Uterus (tissue), 3 donors: ENCODE measurements at regions not wholly inside any gene's neighbourhood (a gene's known extent, or its start where the extent isn't known, plus 50 kb on each side); places are given as distances from the start of the nearest gene placed in this dataset.

Experiments used
- DNase-seq, 2 donors: peaks; one replicate each; pipeline ENCODE4 v3.0.0-alpha.2; 2019 to 2020
- H3K27ac ChIP-seq, 2 donors: fragments of 200-600 bp; sonication (generic); 1 replicate in 1 of 2; 2 replicates in 1 of 2; pipeline ENCODE4 v1.5.1; 2016 to 2018
- H3K27me3 ChIP-seq, 2 donors: fragments of 200-600 bp; sonication (generic); one replicate each; pipeline ENCODE4 v1.5.1; 2018 to 2019; ENCODE audit warnings: control low read depth in 1 of 2
- H3K36me3 ChIP-seq, 2 donors: fragments of 200-600 bp; sonication (generic); one replicate each; pipeline ENCODE4 v1.5.1; 2019; ENCODE audit warnings: control low read depth in 1 of 2
- H3K4me1 ChIP-seq, 2 donors: fragments of 200-600 bp; sonication (generic); one replicate each; pipeline ENCODE4 v1.5.1; 2018 to 2019; ENCODE audit warnings: control low read depth in 1 of 2
- H3K4me3 ChIP-seq, 2 donors: fragments of 200-600 bp; sonication (generic); 1 replicate in 1 of 2; 2 replicates in 1 of 2; pipeline ENCODE4 v1.5.1; 2018 to 2019; ENCODE audit warnings: mild to moderate bottlenecking in 1 of 2
- H3K9me3 ChIP-seq, 2 donors: fragments of 200-600 bp; sonication (generic); one replicate each; pipeline ENCODE4 v1.5.1; 2019; ENCODE audit warnings: control low read depth in 1 of 2
- CTCF ChIP-seq, 4 experiments: fragments of 200-600 bp in 2 of 4; fragments of 450-650 bp in 2 of 4; sonication (generic) in 2 of 4; IDR thresholded peaks; one replicate each; pipeline ENCODE4 v1.5.1; 2016 to 2019; ENCODE audit warnings: antibody characterized with exemption in 4 of 4, mild to moderate bottlenecking in 2 of 4, moderate library complexity in 1 of 4
- POLR2A ChIP-seq, 2 donors: fragments of 450-650 bp; IDR thresholded peaks; one replicate each; pipeline ENCODE4 v1.6.1; 2016; ENCODE audit warnings: antibody characterized with exemption in 2 of 2, mild to moderate bottlenecking in 1 of 2, moderate library complexity in 1 of 2
- intact Hi-C: fragments of 100-400 bp; cut with DNase I; formaldehyde crosslinking; loops from one replicate; pipeline ENCODE4 v1.15.1; 2023; ENCODE audit warnings: low total_unique reads
- donor health status: DM: yes; HTN: yes; CAD: no.

GRCh38 chr15:69659454-69660050 lies 206.9 kb downstream of the RPLP1 start:
- no peak overlapping the region for H3K4me3 ChIP-seq
- H3K9me3 ChIP-seq, result no peaks in the 10 kb centered on the region
- DNase-seq, result no peak
- H3K36me3 ChIP-seq, result no peaks in the 10 kb centered on the region
- no peaks in the 10 kb centered on the region for H3K27me3 ChIP-seq
- no peak overlapping the region for H3K27ac ChIP-seq
- no peak for TF ChIP-seq CTCF (IDR thresholded peaks at IDR 0.05)
- TF ChIP-seq POLR2A (IDR thresholded peaks at IDR 0.05), result no peak
- intact Hi-C loops, result no loop called here
- H3K4me1 ChIP-seq, result no peaks in the 10 kb centered on the region

GRCh38 chr15:69660114-69660513 lies 207.5 kb downstream of the RPLP1 start:
- H3K4me1 ChIP-seq, result no peaks in the 10 kb centered on the region

DNA sequence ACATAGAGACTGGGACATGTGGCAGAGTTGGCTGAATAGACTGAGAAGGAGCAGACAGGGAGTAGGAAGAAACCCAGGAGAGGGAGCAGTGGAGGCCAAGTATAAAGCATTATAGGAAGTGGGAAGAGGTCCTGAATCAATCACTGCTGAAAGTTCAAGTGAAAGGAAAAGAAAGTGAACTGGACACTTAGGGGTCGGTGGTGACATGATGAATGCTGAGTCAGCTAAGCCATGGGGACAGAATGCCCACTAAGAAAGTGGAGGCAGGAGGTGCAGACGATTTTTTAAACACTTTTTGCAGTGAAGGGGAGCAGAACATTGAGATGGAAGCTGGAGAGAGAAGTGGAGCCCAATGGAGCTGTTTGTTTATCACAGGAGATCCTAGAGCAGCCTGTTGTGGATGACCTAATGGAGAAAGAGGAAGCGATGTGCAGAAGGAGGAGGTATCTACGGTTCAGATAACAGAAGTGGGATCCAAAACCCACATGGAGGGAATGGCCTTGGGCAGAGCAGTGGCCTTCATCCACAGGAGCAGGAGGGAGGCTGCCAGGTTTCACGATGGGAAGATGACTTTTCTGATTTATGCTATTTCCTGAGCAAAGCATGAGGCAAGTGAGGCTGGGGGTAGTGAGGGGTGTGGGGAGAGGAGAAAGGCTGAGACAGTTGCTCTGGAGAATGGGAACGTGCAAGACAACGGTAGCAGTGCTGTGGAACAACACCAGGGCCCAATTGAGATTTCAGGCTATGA lies 208.2 kb downstream of the RPLP1 start:
- TF ChIP-seq CTCF (IDR thresholded peaks at IDR 0.05), result no peak
- no peak for TF ChIP-seq POLR2A (IDR thresholded peaks at IDR 0.05)
- intact Hi-C loops, result no loop called here
- no peaks in the 10 kb centered on the region for H3K27me3 ChIP-seq

More at GRCh38 chr15:69660114-69660513, 207.5 kb downstream of the RPLP1 start:
- no peaks in the 10 kb centered on the region for H3K36me3 ChIP-seq
- no peaks in the 10 kb centered on the region for H3K9me3 ChIP-seq
- no peaks in the 10 kb centered on the region for H3K27me3 ChIP-seq
- H3K27ac ChIP-seq, result no peak overlapping the region
- no peak for TF ChIP-seq POLR2A (IDR thresholded peaks at IDR 0.05)
- no peak for TF ChIP-seq CTCF (IDR thresholded peaks at IDR 0.05)
- intact Hi-C loops, result no loop called here
- DNase-seq, result no peak
- H3K4me3 ChIP-seq, result no peak overlapping the region

DNA sequence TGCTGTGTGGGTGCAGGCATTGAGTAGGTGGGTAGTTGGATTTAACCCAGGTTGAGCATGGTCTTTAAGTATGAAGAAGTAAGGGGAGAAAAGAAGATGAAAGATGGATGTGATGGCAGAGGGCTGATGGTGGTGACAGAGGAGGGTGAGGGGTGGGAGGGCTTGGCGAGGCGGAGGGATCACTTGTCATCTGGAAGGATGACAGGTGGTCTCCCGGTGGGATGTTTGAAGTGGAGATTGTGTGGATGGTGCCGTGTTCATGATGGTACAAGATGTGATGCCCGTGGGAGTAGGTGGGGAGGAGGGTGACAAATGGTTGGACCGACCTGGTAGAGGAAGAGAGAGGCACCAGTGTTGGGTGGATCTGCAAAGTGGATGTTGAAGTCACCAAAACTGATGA lies 208.8 kb downstream of the RPLP1 start:
- Histone ChIP-seq H3K36me3 (no peaks in the 10 kb centered on the region), H3K9me3 (no peaks in the 10 kb centered on the region), H3K4me3 (no peak overlapping the region), H3K4me1 (peaks cover 0 to 4% of the 10 kb centered on the region in 2 donors), H3K27me3 (no peaks in the 10 kb centered on the region), H3K27ac (no peak overlapping the region)
- TF ChIP-seq CTCF (IDR thresholded peaks at IDR 0.05) (no peak), POLR2A (IDR thresholded peaks at IDR 0.05) (no peak)
- DNase-seq, result no peak
- intact Hi-C loops, result no loop called here

More for the DNA sequence above, 208.2 kb downstream of the RPLP1 start:
- Histone ChIP-seq H3K4me1 (peaks cover 0 to 1% of the 10 kb centered on the region in 2 donors), H3K9me3 (no peaks in the 10 kb centered on the region), H3K4me3 (no peak overlapping the region), H3K27ac (no peak overlapping the region), H3K36me3 (no peaks in the 10 kb centered on the region)
- DNase-seq, result no peak

GRCh38 chr15:69661871-69662644 lies 209.4 kb downstream of the RPLP1 start:
- no peaks in the 10 kb centered on the region for H3K36me3 ChIP-seq
- H3K27ac ChIP-seq, result no peak overlapping the region
- no peaks in the 10 kb centered on the region for H3K27me3 ChIP-seq
- no peak for DNase-seq
- no peak overlapping the region for H3K4me3 ChIP-seq
- no peaks in the 10 kb centered on the region for H3K9me3 ChIP-seq
- peaks cover 0 to 4% of the 10 kb centered on the region in 2 donors for H3K4me1 ChIP-seq
- intact Hi-C loops, result no loop called here
- TF ChIP-seq POLR2A (IDR thresholded peaks at IDR 0.05) (no peak), CTCF (IDR thresholded peaks at IDR 0.05) (no peak)
